ENCODE measurements at regions not wholly inside any gene's neighbourhood (a gene's known extent, or its start where the extent isn't known, plus 50 kb on each side); places are given as distances from the start of the nearest gene placed in this dataset.

GRCh38 chr5:18403941-18404438, 769.7 kb downstream of the TAF11L14 start:
- no peak overlapping the region for H2AFZ ChIP-seq (replicated peaks; ENCODE audit: low read length, poor library complexity)
- no peak overlapping the region for H3K18ac ChIP-seq (ENCODE audit: low read depth, low read length)
- H4K5ac ChIP-seq (ENCODE audit: low read depth, low read length) = no peak overlapping the region
- H4K91ac ChIP-seq (ENCODE audit: insufficient read depth, low read depth, low read length) = no peak overlapping the region
- WGBS, 2 experiments (ENCODE audit: extremely low coverage in 2 of 2, insufficient read length in 1 of 2) = no CpG with 5 or more reads among the region's 3 CpGs
- H2AK9ac ChIP-seq (replicated peaks; ENCODE audit: low read depth, low read length, poor library complexity) = no peak overlapping the region
- no peak overlapping the region for H3K27ac ChIP-seq (ENCODE audit: insufficient read depth, low read length)
- H2BK5ac ChIP-seq (ENCODE audit: low read depth, low read length, poor library complexity, severe bottlenecking) = no peak overlapping the region
- no TSS peak for BruUV-seq (replicated peaks)
- H3K9me3 ChIP-seq (ENCODE audit: control insufficient read depth, insufficient read depth, low read length) = no peaks in the 10 kb centered on the region
- in situ Hi-C loops (cut with MboI; ENCODE audit: low sequenced_read_pairs) (no loop called here), dilution Hi-C loops (cut with HindIII; ENCODE audit: low sequenced_read_pairs, unreplicated experiment) (no loop called here), intact Hi-C loops (cut with micrococcal nuclease) (no loop called here)
- H3K36me3 ChIP-seq (ENCODE audit: control insufficient read depth, insufficient read depth, low read length) = no peaks in the 10 kb centered on the region
- ChIA-PET POLR2A (ENCODE audit: unreplicated experiment) (no interaction called here), CTCF (no interaction called here)
- no peaks in the 10 kb centered on the region for H3K4me1 ChIP-seq (ENCODE audit: control insufficient read depth, insufficient read depth, low read length)
- TF ChIP-seq NFE2L2 (IDR thresholded peaks at IDR 0.05; ENCODE audit: low read depth, low read length) (no peak), FOS (IDR thresholded peaks at IDR 0.05; ENCODE audit: low read depth, low read length) (no peak), RCOR1 (IDR thresholded peaks at IDR 0.05; ENCODE audit: insufficient replicate concordance, low read length) (no peak), CHD1 (IDR thresholded peaks at IDR 0.05; ENCODE audit: low read depth, low read length) (no peak), MAFK (IDR thresholded peaks at IDR 0.05; ENCODE audit: low read depth, low read length) (no peak), SMC3 (IDR thresholded peaks at IDR 0.05; ENCODE audit: low read depth, low read length) (no peak), MXI1 (IDR thresholded peaks at IDR 0.05; ENCODE audit: borderline replicate concordance, low read depth, low read length) (no peak), RFX5 (IDR thresholded peaks at IDR 0.05; ENCODE audit: low read depth, low read length) (no peak), POLR2A (IDR thresholded peaks at IDR 0.05; ENCODE audit: low read depth, low read length) (no peak), CEBPB (IDR thresholded peaks at IDR 0.05; ENCODE audit: low read depth, low read length) (no peak), BHLHE40 (IDR thresholded peaks at IDR 0.05; ENCODE audit: low read depth, low read length) (no peak), RAD21 (IDR thresholded peaks at IDR 0.05; ENCODE audit: low read length) (no peak), USF2 (IDR thresholded peaks at IDR 0.05; ENCODE audit: low read depth, low read length) (no peak), MAZ (IDR thresholded peaks at IDR 0.05; ENCODE audit: borderline replicate concordance, low read depth, low read length) (no peak)
- TF ChIP-seq, protein P1, sequence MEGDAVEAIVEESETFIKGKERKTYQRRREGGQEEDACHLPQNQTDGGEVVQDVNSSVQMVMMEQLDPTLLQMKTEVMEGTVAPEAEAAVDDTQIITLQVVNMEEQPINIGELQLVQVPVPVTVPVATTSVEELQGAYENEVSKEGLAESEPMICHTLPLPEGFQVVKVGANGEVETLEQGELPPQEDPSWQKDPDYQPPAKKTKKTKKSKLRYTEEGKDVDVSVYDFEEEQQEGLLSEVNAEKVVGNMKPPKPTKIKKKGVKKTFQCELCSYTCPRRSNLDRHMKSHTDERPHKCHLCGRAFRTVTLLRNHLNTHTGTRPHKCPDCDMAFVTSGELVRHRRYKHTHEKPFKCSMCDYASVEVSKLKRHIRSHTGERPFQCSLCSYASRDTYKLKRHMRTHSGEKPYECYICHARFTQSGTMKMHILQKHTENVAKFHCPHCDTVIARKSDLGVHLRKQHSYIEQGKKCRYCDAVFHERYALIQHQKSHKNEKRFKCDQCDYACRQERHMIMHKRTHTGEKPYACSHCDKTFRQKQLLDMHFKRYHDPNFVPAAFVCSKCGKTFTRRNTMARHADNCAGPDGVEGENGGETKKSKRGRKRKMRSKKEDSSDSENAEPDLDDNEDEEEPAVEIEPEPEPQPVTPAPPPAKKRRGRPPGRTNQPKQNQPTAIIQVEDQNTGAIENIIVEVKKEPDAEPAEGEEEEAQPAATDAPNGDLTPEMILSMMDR (conservative IDR thresholded peaks at IDR 0.05; ENCODE audit: low read depth, low read length) = no peak
- TF ChIP-seq, protein P2, sequence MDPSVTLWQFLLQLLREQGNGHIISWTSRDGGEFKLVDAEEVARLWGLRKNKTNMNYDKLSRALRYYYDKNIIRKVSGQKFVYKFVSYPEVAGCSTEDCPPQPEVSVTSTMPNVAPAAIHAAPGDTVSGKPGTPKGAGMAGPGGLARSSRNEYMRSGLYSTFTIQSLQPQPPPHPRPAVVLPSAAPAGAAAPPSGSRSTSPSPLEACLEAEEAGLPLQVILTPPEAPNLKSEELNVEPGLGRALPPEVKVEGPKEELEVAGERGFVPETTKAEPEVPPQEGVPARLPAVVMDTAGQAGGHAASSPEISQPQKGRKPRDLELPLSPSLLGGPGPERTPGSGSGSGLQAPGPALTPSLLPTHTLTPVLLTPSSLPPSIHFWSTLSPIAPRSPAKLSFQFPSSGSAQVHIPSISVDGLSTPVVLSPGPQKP (IDR thresholded peaks at IDR 0.05; ENCODE audit: borderline replicate concordance, low read depth, low read length) = no peak
- H3K79me1 ChIP-seq (ENCODE audit: low read depth in 1 of 2, low read length in 2 of 2) = no peaks in the 10 kb centered on the region
- no peaks in the 10 kb centered on the region for H4K20me1 ChIP-seq (ENCODE audit: insufficient read depth, low read length)
- H2BK120ac ChIP-seq (ENCODE audit: low read depth, low read length) = no peak overlapping the region
- no peaks in the 10 kb centered on the region for H3K9me1 ChIP-seq (ENCODE audit: insufficient read depth, low read length)
- no peak overlapping the region for H3K4me2 ChIP-seq (ENCODE audit: low read depth, low read length)
- no peak overlapping the region for H3K4ac ChIP-seq (ENCODE audit: low read depth, low read length)
- H3K27me3 ChIP-seq (ENCODE audit: control insufficient read depth, insufficient read depth, low read length) = no peaks in the 10 kb centered on the region
- no peak overlapping the region for H3K56ac ChIP-seq (ENCODE audit: extremely low read depth, insufficient read depth, low read length)
- H3K4me3 ChIP-seq (ENCODE audit: insufficient read depth, low read depth, low read length) = no peak overlapping the region
- H3K23ac ChIP-seq (ENCODE audit: low read depth, low read length) = no peak overlapping the region
- H4K8ac ChIP-seq (ENCODE audit: low read depth in 2 of 2, low read length in 2 of 2) = no peak overlapping the region
- no peak overlapping the region for H3K9ac ChIP-seq (ENCODE audit: low read depth, low read length)
- no peak overlapping the region for H2BK20ac ChIP-seq (ENCODE audit: low read depth, low read length)
- H2BK15ac ChIP-seq (ENCODE audit: low read depth, low read length) = no peak overlapping the region
- no peak for ATAC-seq (ENCODE audit: low read depth)
- no peak overlapping the region for H3K14ac ChIP-seq (replicated peaks; ENCODE audit: low read depth, low read length)
- no peak overlapping the region for H2AK5ac ChIP-seq (ENCODE audit: low read depth, low read length)
- no peak for DNase-seq

All from IMR-90 (cell line).